ENCODE measurements at regions not wholly inside any gene's neighbourhood (a gene's known extent, or its start where the extent isn't known, plus 50 kb on each side); places are given as distances from the start of the nearest gene placed in this dataset.

DNA sequence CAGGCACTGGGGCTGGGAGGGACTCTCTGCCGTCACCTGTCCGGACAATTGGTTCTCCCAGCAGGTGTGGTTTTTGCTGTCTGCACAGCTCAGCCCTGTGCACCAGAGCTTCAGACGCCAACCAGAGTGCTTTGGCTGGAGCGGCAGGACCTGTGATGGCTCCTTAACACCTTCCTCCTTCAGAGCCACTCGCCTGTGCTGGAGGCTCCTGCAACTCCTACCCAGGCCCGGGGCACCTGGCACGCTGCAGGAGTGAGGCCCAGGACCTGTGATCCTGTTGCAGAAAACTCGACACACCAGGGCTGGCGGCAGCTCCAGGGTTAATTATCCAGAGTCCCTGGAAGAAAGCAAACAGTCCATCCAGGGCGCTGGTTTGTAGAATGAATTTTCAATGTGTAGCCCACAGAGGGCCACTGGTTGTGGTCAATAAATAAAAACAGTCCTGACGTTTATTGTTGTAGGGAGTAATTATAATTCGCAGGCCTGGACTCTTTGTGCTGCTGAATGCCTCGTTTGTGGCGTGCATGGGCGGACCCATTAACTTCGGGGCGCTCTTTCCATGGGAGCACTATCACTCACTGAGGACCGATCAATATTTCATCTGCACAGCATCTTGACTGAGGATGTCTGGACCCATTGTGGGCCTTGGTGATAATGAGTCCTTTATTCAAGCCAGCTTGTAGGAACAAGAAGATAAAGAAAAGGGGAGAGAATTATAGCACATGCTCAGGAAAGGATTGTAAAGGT is 339.7 kb upstream of the IRX4 start:
- DNase-seq (ENCODE audit: low spot score): no peak
- no peaks in the 10 kb centered on the region for H3K4me1 Mint-ChIP-seq (ENCODE audit: low read depth)
- H3K36me3 Mint-ChIP-seq (ENCODE audit: low read depth): no peaks in the 10 kb centered on the region
- intact Hi-C loops (cut with micrococcal nuclease): no loop called here
- H3K9me3 Mint-ChIP-seq: no peaks in the 10 kb centered on the region
- no peaks in the 10 kb centered on the region for H3K27me3 Mint-ChIP-seq (ENCODE audit: insufficient read depth)
- H3K27ac Mint-ChIP-seq: no peak overlapping the region
- H3K4me3 Mint-ChIP-seq: no peak overlapping the region

DNA sequence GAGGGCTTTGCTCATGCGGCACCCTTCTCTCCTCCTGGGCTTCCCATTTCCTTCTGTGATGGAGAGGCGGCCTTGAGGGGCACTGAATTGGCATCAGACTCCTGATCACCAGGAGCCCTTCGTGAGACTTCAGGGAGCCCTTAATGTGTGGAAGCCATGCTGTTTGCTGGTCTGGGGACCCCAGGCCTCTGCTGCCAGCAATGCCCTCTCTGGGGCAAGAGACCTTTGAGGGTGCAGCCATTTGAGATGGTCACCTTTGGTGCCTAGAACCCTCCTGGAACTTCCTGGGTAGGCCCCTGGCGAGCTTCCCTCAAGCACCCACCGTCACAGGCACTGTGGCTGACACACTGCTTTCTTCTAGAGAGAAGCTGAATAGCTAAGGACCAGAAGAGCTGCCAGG is 338.7 kb upstream of the IRX4 start:
- intact Hi-C loops (cut with micrococcal nuclease): no loop called here
- Mint-ChIP-seq H3K9me3 (no peaks in the 10 kb centered on the region), H3K36me3 (ENCODE audit: low read depth) (no peaks in the 10 kb centered on the region), H3K4me1 (ENCODE audit: low read depth) (no peaks in the 10 kb centered on the region), H3K27ac (no peak overlapping the region), H3K27me3 (ENCODE audit: insufficient read depth) (no peaks in the 10 kb centered on the region), H3K4me3 (no peak overlapping the region)
- no peak for DNase-seq (ENCODE audit: low spot score)

DNA sequence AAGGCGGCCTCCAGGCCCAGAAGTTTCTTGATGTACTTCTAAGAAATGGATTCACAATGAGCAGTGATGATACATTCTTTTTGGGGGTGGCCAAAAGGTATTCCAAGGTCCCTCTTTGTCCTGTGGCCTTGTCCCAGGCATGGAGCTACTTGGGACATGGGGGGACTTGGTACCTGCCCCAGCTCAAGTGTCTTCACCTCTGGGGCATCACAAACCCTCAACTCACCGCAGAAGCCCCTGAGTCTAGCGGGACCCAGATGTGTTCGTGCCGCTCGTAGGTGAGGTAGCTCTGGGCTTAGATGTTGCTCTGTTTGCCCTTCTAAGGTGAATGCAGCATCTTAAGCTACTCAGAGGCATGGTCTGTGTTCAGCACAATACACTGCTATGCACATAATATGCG is 338.0 kb upstream of the IRX4 start:
- Mint-ChIP-seq H3K36me3 (ENCODE audit: low read depth) (no peaks in the 10 kb centered on the region), H3K4me3 (no peak overlapping the region), H3K9me3 (no peaks in the 10 kb centered on the region), H3K27me3 (ENCODE audit: insufficient read depth) (no peaks in the 10 kb centered on the region), H3K27ac (no peak overlapping the region), H3K4me1 (ENCODE audit: low read depth) (no peaks in the 10 kb centered on the region)
- intact Hi-C loops (cut with micrococcal nuclease): no loop called here
- DNase-seq (ENCODE audit: low spot score): no peak

DNA sequence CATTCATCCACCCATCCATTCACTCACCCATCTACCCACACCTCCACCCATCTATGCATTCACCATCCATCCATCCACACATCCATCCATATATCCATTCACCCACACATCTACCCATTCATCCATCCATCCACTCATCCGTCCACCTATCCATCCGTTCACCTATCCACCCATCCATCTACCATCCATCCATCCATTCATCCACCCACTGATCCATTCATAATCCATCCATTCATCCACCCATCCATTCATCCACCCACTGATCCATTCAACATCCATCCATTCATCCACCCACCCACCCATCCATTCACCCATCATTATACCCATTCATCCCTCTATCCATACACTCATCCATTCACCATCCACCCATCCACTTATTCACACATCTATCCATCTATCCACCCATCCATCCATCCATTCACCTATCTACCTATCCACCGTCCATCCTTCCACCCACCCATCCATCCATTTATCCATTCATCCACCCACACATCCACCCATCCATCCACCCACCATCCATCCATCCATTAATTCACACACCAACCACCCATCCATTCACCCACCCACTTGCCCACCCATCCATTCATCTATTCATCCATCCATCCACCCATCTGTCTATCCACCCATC is 336.5 kb upstream of the IRX4 start:
- H3K27ac Mint-ChIP-seq: no peak overlapping the region
- intact Hi-C loops (cut with micrococcal nuclease): no loop called here
- DNase-seq (ENCODE audit: low spot score): no peak
- no peaks in the 10 kb centered on the region for H3K4me1 Mint-ChIP-seq (ENCODE audit: low read depth)
- no peaks in the 10 kb centered on the region for H3K27me3 Mint-ChIP-seq (ENCODE audit: insufficient read depth)
- no peaks in the 10 kb centered on the region for H3K9me3 Mint-ChIP-seq
- H3K4me3 Mint-ChIP-seq: no peak overlapping the region
- no peaks in the 10 kb centered on the region for H3K36me3 Mint-ChIP-seq (ENCODE audit: low read depth)

- no peak overlapping the region for H3K4me3 Mint-ChIP-seq
- DNase-seq (ENCODE audit: low spot score): no peak
- intact Hi-C loops (cut with micrococcal nuclease): no loop called here
- H3K9me3 Mint-ChIP-seq: no peaks in the 10 kb centered on the region
- H3K36me3 Mint-ChIP-seq (ENCODE audit: low read depth): no peaks in the 10 kb centered on the region
- no peaks in the 10 kb centered on the region for H3K27me3 Mint-ChIP-seq (ENCODE audit: insufficient read depth)
- no peaks in the 10 kb centered on the region for H3K4me1 Mint-ChIP-seq (ENCODE audit: low read depth)
- no peak overlapping the region for H3K27ac Mint-ChIP-seq
Observed at GRCh38 chr5:2217219-2217618, 334.5 kb upstream of the IRX4 start.

GRCh38 chr5:2214910-2215590 is 332.3 kb upstream of the IRX4 start:
- intact Hi-C loops (cut with micrococcal nuclease): no loop called here
- Mint-ChIP-seq H3K9me3 (no peaks in the 10 kb centered on the region), H3K27me3 (ENCODE audit: insufficient read depth) (no peaks in the 10 kb centered on the region), H3K4me1 (ENCODE audit: low read depth) (no peaks in the 10 kb centered on the region), H3K36me3 (ENCODE audit: low read depth) (no peaks in the 10 kb centered on the region), H3K4me3 (no peak overlapping the region), H3K27ac (no peak overlapping the region)
- DNase-seq (ENCODE audit: low spot score): no peak

GRCh38 chr5:2213121-2213730 is 330.5 kb upstream of the IRX4 start:
- no peaks in the 10 kb centered on the region for H3K27me3 Mint-ChIP-seq (ENCODE audit: insufficient read depth)
- no peaks in the 10 kb centered on the region for H3K9me3 Mint-ChIP-seq
- H3K4me1 Mint-ChIP-seq (ENCODE audit: low read depth): no peaks in the 10 kb centered on the region
- DNase-seq (ENCODE audit: low spot score): no peak
- H3K4me3 Mint-ChIP-seq: no peak overlapping the region
- H3K27ac Mint-ChIP-seq: no peak overlapping the region
- no peaks in the 10 kb centered on the region for H3K36me3 Mint-ChIP-seq (ENCODE audit: low read depth)
- intact Hi-C loops (cut with micrococcal nuclease): no loop called here

- H3K4me1 Mint-ChIP-seq (ENCODE audit: low read depth): no peaks in the 10 kb centered on the region
- no peak for DNase-seq (ENCODE audit: low spot score)
- H3K36me3 Mint-ChIP-seq (ENCODE audit: low read depth): no peaks in the 10 kb centered on the region
- H3K27ac Mint-ChIP-seq: no peak overlapping the region
- no peak overlapping the region for H3K4me3 Mint-ChIP-seq
- intact Hi-C loops (cut with micrococcal nuclease): no loop called here
- no peaks in the 10 kb centered on the region for H3K9me3 Mint-ChIP-seq
- no peaks in the 10 kb centered on the region for H3K27me3 Mint-ChIP-seq (ENCODE audit: insufficient read depth)
Observed at GRCh38 chr5:2212481-2212880, 329.8 kb upstream of the IRX4 start.

GRCh38 chr5:2208239-2208544 is 325.5 kb upstream of the IRX4 start:
- intact Hi-C loops (cut with micrococcal nuclease): no loop called here
- DNase-seq (ENCODE audit: low spot score): no peak
- Mint-ChIP-seq H3K4me3 (no peak overlapping the region), H3K27me3 (ENCODE audit: insufficient read depth) (no peaks in the 10 kb centered on the region), H3K4me1 (ENCODE audit: low read depth) (no peaks in the 10 kb centered on the region), H3K27ac (no peak overlapping the region), H3K9me3 (no peaks in the 10 kb centered on the region), H3K36me3 (ENCODE audit: low read depth) (no peaks in the 10 kb centered on the region)

- intact Hi-C loops (cut with micrococcal nuclease): no loop called here
- Mint-ChIP-seq H3K27me3 (ENCODE audit: insufficient read depth) (no peaks in the 10 kb centered on the region), H3K9me3 (no peaks in the 10 kb centered on the region), H3K27ac (no peak overlapping the region), H3K36me3 (ENCODE audit: low read depth) (no peaks in the 10 kb centered on the region), H3K4me3 (no peak overlapping the region), H3K4me1 (ENCODE audit: low read depth) (no peaks in the 10 kb centered on the region)
- DNase-seq (ENCODE audit: low spot score): no peak
Observed at GRCh38 chr5:2207416-2208238, 324.9 kb upstream of the IRX4 start.

DNA sequence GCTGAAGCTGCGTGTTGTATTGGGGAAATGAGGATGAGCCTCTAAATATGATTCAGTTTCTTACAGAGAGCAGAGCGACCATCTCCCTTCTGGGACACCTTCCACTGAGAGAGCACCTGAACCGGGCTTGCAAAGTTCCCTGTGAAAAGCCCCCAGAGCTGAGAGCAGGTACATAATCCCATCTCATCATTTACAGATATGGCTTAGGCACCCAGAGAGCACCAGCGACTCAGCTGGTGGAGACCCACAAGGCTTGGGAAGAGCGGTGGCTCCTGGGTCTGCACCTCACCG is 324.3 kb upstream of the IRX4 start:
- H3K9me3 Mint-ChIP-seq: no peaks in the 10 kb centered on the region
- no peaks in the 10 kb centered on the region for H3K27me3 Mint-ChIP-seq (ENCODE audit: insufficient read depth)
- H3K4me1 Mint-ChIP-seq (ENCODE audit: low read depth): no peaks in the 10 kb centered on the region
- H3K27ac Mint-ChIP-seq: no peak overlapping the region
- intact Hi-C loops (cut with micrococcal nuclease): no loop called here
- H3K4me3 Mint-ChIP-seq: no peak overlapping the region
- H3K36me3 Mint-ChIP-seq (ENCODE audit: low read depth): no peaks in the 10 kb centered on the region
- no peak for DNase-seq (ENCODE audit: low spot score)

DNA sequence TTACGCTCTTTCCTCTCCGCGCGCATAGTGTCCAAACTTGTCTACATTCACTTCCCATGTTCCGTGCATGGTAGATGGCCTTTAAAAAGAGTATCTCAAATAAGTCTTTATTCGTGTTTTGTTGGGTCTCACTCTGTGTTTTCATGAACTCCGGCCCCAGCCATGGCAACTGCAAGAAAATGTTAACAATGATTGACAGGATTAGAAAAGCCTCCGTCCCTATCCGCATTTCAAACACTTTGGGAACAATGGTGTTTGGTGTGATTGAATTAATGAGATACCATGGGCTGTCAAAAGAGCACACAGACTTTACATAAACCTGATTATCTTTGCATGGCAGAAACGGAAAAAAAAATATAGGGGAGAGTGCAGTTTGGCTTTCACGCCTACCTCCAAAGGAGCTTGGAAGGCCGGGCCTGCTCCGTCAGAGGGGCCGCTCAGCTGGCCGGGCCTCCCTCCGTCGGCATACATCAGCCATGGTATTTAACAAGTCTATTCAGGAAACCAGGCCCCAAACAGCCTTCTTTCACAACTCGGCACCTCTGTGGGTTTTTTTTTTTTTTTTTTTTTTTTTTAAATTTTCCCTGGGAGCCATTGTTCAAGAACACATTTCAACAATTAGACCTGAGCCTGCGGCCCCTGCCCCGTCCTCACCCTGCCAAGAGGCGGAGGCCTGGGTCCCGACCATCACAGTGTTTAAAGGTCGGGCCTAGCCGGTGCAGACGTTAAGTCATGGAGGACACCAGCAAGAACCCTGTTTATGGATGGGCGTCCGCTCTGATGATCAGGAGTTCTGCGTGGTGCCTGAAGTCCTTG is 323.8 kb upstream of the IRX4 start:
- no peak for DNase-seq (ENCODE audit: low spot score)

More for the DNA sequence above, 323.8 kb upstream of the IRX4 start:
- no peak overlapping the region for H3K27ac Mint-ChIP-seq
- H3K4me3 Mint-ChIP-seq: no peak overlapping the region
- H3K36me3 Mint-ChIP-seq (ENCODE audit: low read depth): no peaks in the 10 kb centered on the region
- H3K9me3 Mint-ChIP-seq: no peaks in the 10 kb centered on the region
- no peaks in the 10 kb centered on the region for H3K4me1 Mint-ChIP-seq (ENCODE audit: low read depth)
- intact Hi-C loops (cut with micrococcal nuclease): no loop called here
- H3K27me3 Mint-ChIP-seq (ENCODE audit: insufficient read depth): no peaks in the 10 kb centered on the region
